SK-N-SH treated with all-trans-retinoic acid at 6 μM for 48 hours (cell line): ENCODE measurements at regions not wholly inside any gene's neighbourhood (a gene's known extent, or its start where the extent isn't known, plus 50 kb on each side); places are given as distances from the start of the nearest gene placed in this dataset.

Experiments used
- ATAC-seq: fragments of 200-7000 bp; cut with Tn5 transposase; 3 replicates; pipeline ENCODE4 v1.9.1; 2020; ENCODE audit warnings: mild to moderate bottlenecking, moderate library complexity
- ARNTL ChIP-seq: fragments of 450-650 bp; formaldehyde crosslinking; IDR thresholded peaks from 2 replicates; pipeline ENCODE4 v1.5.0; 2020; ENCODE audit warnings: low read depth, mild to moderate bottlenecking, moderate library complexity, borderline replicate concordance
- BACH2 ChIP-seq: fragments of 250-450 bp; sonication (Bioruptor Pico); IDR thresholded peaks from 2 replicates; pipeline ENCODE4 v1.9.0; 2021; ENCODE audit warnings: mild to moderate bottlenecking, borderline replicate concordance
- CREB5 ChIP-seq: fragments of 250-450 bp; sonication (Bioruptor Pico); IDR thresholded peaks from 2 replicates; pipeline ENCODE4 v1.5.1; 2020; ENCODE audit warnings: low read depth, mild to moderate bottlenecking, moderate library complexity
- CSRNP3 ChIP-seq: fragments of 250-450 bp; sonication (Bioruptor Pico); IDR thresholded peaks from 2 replicates; pipeline ENCODE4 v1.5.1; 2021; ENCODE audit warnings: mild to moderate bottlenecking, moderate library complexity
- ESRRG ChIP-seq: fragments of 250-450 bp; sonication (Bioruptor Pico); IDR thresholded peaks from 2 replicates; pipeline ENCODE4 v1.6.1; 2021; ENCODE audit warnings: mild to moderate bottlenecking
- GLIS3 ChIP-seq: fragments of 250-450 bp; sonication (Bioruptor Pico); IDR thresholded peaks from 2 replicates; pipeline ENCODE4 v1.5.0; 2020; ENCODE audit warnings: mild to moderate bottlenecking, moderate library complexity
- OSR1 ChIP-seq: fragments of 250-450 bp; sonication (Bioruptor Pico); IDR thresholded peaks from 2 replicates; pipeline ENCODE4 v1.8.0; 2022; ENCODE audit warnings: moderate library complexity, mild to moderate bottlenecking, inconsistent platforms
- PATZ1 ChIP-seq: fragments of 250-450 bp; sonication (Bioruptor Pico); IDR thresholded peaks from 2 replicates; pipeline ENCODE4 v1.8.0; 2020; ENCODE audit warnings: mild to moderate bottlenecking, moderate library complexity, borderline replicate concordance
- POU6F1 ChIP-seq: fragments of 250-450 bp; sonication (Bioruptor Pico); IDR thresholded peaks from 2 replicates; pipeline ENCODE4 v1.8.0; 2021; ENCODE audit warnings: low read depth, mild to moderate bottlenecking, moderate library complexity, borderline replicate concordance
- PPARA ChIP-seq: fragments of 250-450 bp; sonication (Bioruptor Pico); IDR thresholded peaks from 2 replicates; pipeline ENCODE4 v1.5.0; 2020; ENCODE audit warnings: mild to moderate bottlenecking, borderline replicate concordance
- RARB ChIP-seq: fragments of 250-450 bp; sonication (Bioruptor Pico); IDR thresholded peaks from 2 replicates; pipeline ENCODE4 v1.8.0; 2021; ENCODE audit warnings: mild to moderate bottlenecking, moderate library complexity
- SNAI2 ChIP-seq: fragments of 250-450 bp; sonication (Bioruptor Pico); IDR thresholded peaks from 2 replicates; pipeline ENCODE4 v1.5.0; 2020; ENCODE audit warnings: mild to moderate bottlenecking, moderate library complexity
- TCF4 ChIP-seq: fragments of 250-450 bp; sonication (Bioruptor Pico); IDR thresholded peaks from 2 replicates; pipeline ENCODE4 v1.8.0; 2021; ENCODE audit warnings: mild to moderate bottlenecking, moderate library complexity, borderline replicate concordance
- TOX ChIP-seq: fragments of 250-450 bp; sonication (Bioruptor Pico); IDR thresholded peaks from 2 replicates; pipeline ENCODE4 v1.8.0; 2021; ENCODE audit warnings: mild to moderate bottlenecking, moderate library complexity, borderline replicate concordance
- ZC3H10 ChIP-seq: fragments of 250-450 bp; sonication (Bioruptor Pico); IDR thresholded peaks from 2 replicates; pipeline ENCODE4 v1.5.1; 2021; ENCODE audit warnings: mild to moderate bottlenecking, moderate library complexity
- ZFP3 ChIP-seq: fragments of 250-450 bp; sonication (Bioruptor Pico); IDR thresholded peaks from 2 replicates; pipeline ENCODE4 v1.5.0; 2020; ENCODE audit warnings: mild to moderate bottlenecking, moderate library complexity
- ZFP30 ChIP-seq: fragments of 450-650 bp; formaldehyde crosslinking; IDR thresholded peaks from 2 replicates; pipeline ENCODE4 v1.5.0; 2022; ENCODE audit warnings: mild to moderate bottlenecking, moderate library complexity
- ZNF565 ChIP-seq: fragments of 450-650 bp; formaldehyde crosslinking; conservative IDR thresholded peaks from 2 replicates; pipeline ENCODE4 v1.5.0; 2020; ENCODE audit warnings: low read depth, mild to moderate bottlenecking, moderate library complexity
- ZNF70 ChIP-seq: fragments of 450-650 bp; formaldehyde crosslinking; IDR thresholded peaks from 2 replicates; pipeline ENCODE4 v1.5.0; 2020; ENCODE audit warnings: mild to moderate bottlenecking, moderate library complexity
- ZNF8 ChIP-seq: fragments of 450-650 bp; formaldehyde crosslinking; IDR thresholded peaks from 2 replicates; pipeline ENCODE4 v1.5.0; 2020; ENCODE audit warnings: mild to moderate bottlenecking, moderate library complexity

- TF ChIP-seq POU6F1 (CRISPR knock-in tag) (no peak), OSR1 (no peak)
Measured at GRCh38 chr4:180394312-180394711, 1848.9 kb upstream of the TENM3 start (continued).

- ATAC-seq = no peak
Measured at GRCh38 chr4:180394730-180395129, 1848.5 kb upstream of the TENM3 start.

GRCh38 chr4:180398564-180398963, 1844.6 kb upstream of the TENM3 start:
- no peak for ATAC-seq
- TF ChIP-seq ZFP3 (CRISPR knock-in tag) = no peak
- TF ChIP-seq PATZ1 (CRISPR knock-in tag) = no peak
- TF ChIP-seq ZC3H10 = no peak
- TF ChIP-seq ZNF565 (CRISPR knock-in tag) = no peak
- TF ChIP-seq OSR1 = no peak
- TF ChIP-seq PPARA = no peak

More at GRCh38 chr4:180394730-180395129, 1848.5 kb upstream of the TENM3 start:
- TF ChIP-seq CSRNP3 (CRISPR knock-in tag) = no peak
- no peak for TF ChIP-seq ZC3H10

GRCh38 chr4:180407275-180407885, 1835.8 kb upstream of the TENM3 start:
- no peak for ATAC-seq
- TF ChIP-seq OSR1 (no peak), ESRRG (CRISPR knock-in tag) (no peak), ZFP30 (CRISPR knock-in tag) (no peak), ZNF70 (no peak), PPARA (no peak), BACH2 (CRISPR knock-in tag) (no peak), ZC3H10 (no peak), ZFP3 (CRISPR knock-in tag) (no peak), POU6F1 (CRISPR knock-in tag) (no peak), RARB (CRISPR knock-in tag) (no peak), ARNTL (CRISPR knock-in tag) (no peak), SNAI2 (CRISPR knock-in tag) (no peak), TCF4 (CRISPR knock-in tag) (no peak), ZNF565 (CRISPR knock-in tag) (no peak), TOX (no peak), CREB5 (CRISPR knock-in tag) (no peak), ZNF8 (CRISPR knock-in tag) (no peak), GLIS3 (no peak)
